ENCODE measurements at regions not wholly inside any gene's neighbourhood (a gene's known extent, or its start where the extent isn't known, plus 50 kb on each side); places are given as distances from the start of the nearest gene placed in this dataset.

GRCh38 chr3:180340395-180340794, 261.6 kb upstream of the TTC14 start:
- POLR2A ChIA-PET, result no interaction called here
- TF ChIP-seq, protein P1, sequence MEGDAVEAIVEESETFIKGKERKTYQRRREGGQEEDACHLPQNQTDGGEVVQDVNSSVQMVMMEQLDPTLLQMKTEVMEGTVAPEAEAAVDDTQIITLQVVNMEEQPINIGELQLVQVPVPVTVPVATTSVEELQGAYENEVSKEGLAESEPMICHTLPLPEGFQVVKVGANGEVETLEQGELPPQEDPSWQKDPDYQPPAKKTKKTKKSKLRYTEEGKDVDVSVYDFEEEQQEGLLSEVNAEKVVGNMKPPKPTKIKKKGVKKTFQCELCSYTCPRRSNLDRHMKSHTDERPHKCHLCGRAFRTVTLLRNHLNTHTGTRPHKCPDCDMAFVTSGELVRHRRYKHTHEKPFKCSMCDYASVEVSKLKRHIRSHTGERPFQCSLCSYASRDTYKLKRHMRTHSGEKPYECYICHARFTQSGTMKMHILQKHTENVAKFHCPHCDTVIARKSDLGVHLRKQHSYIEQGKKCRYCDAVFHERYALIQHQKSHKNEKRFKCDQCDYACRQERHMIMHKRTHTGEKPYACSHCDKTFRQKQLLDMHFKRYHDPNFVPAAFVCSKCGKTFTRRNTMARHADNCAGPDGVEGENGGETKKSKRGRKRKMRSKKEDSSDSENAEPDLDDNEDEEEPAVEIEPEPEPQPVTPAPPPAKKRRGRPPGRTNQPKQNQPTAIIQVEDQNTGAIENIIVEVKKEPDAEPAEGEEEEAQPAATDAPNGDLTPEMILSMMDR (IDR thresholded peaks at IDR 0.05; ENCODE audit: low read depth, low read length), result no peak
- CTCF ChIA-PET, result no interaction called here
- Histone ChIP-seq H3K27me3 (ENCODE audit: control insufficient read depth, insufficient read depth, low read length) (no peaks in the 10 kb centered on the region), H3K27ac (ENCODE audit: low read depth, low read length) (no peak overlapping the region), H3K9me3 (ENCODE audit: control insufficient read depth, insufficient read depth, low read length) (no peaks in the 10 kb centered on the region), H3K4me3 (ENCODE audit: low read depth, low read length) (no peak overlapping the region)
- DNase-seq (ENCODE audit: low read depth, low spot score), result no peak

DNA sequence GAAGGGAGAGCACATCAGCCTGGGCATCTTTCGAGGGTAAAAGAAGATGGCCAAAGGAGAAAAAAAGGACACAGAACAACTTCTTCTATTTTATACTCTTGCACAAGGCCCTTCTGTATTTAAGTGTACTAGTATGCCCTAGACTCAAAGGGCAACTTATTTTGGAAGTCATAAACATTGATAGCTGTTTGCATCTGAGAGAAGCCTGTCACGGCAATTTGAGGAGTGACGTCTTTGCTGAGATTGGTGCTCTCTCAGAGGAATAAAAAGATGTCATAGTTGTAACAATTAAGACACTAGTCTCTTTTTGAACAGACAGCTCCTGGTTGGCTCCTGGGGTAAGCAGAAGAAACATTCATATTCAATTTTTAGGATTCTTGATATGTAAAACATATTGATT, 260.4 kb upstream of the TTC14 start:
- Histone ChIP-seq H3K4me3 (ENCODE audit: low read depth, low read length) (no peak overlapping the region), H3K27me3 (ENCODE audit: control insufficient read depth, insufficient read depth, low read length) (no peaks in the 10 kb centered on the region), H3K27ac (ENCODE audit: low read depth, low read length) (no peak overlapping the region), H3K9me3 (ENCODE audit: control insufficient read depth, insufficient read depth, low read length) (no peaks in the 10 kb centered on the region)
- no peak for DNase-seq (ENCODE audit: low read depth, low spot score)
- TF ChIP-seq, protein P1 (IDR thresholded peaks at IDR 0.05; ENCODE audit: low read depth, low read length), result no peak
- ChIA-PET POLR2A (no interaction called here), CTCF (no interaction called here)

GRCh38 chr3:180351601-180352000, 250.4 kb upstream of the TTC14 start:
- no peaks in the 10 kb centered on the region for H3K27me3 ChIP-seq (ENCODE audit: control insufficient read depth, insufficient read depth, low read length)
- H3K9me3 ChIP-seq (ENCODE audit: control insufficient read depth, insufficient read depth, low read length), result no peaks in the 10 kb centered on the region
- no peak for DNase-seq (ENCODE audit: low read depth, low spot score)
- POLR2A ChIA-PET, result no interaction called here
- H3K27ac ChIP-seq (ENCODE audit: low read depth, low read length), result no peak overlapping the region
- TF ChIP-seq, protein P1 (IDR thresholded peaks at IDR 0.05; ENCODE audit: low read depth, low read length), result no peak
- CTCF ChIA-PET, result no interaction called here
- H3K4me3 ChIP-seq (ENCODE audit: low read depth, low read length), result no peak overlapping the region

DNA sequence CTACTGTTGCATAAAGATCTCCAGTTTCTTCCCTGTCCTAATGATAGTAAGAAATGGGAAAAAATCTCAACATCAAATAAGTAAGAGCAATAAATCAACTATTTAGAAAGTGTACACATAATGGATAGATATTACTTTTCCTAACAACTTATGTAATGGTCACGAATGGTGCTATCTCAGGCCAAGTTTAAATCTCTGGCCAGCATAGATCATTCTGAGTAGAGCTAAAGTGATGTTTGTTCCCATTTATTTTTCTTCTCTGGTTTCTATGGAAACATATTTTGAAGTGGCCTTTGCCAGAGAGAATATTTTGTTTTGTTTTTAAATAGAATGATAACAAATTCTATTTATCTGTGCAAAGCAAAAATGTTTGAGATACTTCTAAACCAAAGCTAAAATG, 249.7 kb upstream of the TTC14 start:
- no peaks in the 10 kb centered on the region for H3K27me3 ChIP-seq (ENCODE audit: control insufficient read depth, insufficient read depth, low read length)
- TF ChIP-seq, protein P1 (IDR thresholded peaks at IDR 0.05; ENCODE audit: low read depth, low read length), result no peak
- CTCF ChIA-PET, result no interaction called here
- H3K27ac ChIP-seq (ENCODE audit: low read depth, low read length), result no peak overlapping the region
- POLR2A ChIA-PET, result no interaction called here
- no peak overlapping the region for H3K4me3 ChIP-seq (ENCODE audit: low read depth, low read length)
- no peak for DNase-seq (ENCODE audit: low read depth, low spot score)
- H3K9me3 ChIP-seq (ENCODE audit: control insufficient read depth, insufficient read depth, low read length), result no peaks in the 10 kb centered on the region

GRCh38 chr3:180354214-180354613, 247.7 kb upstream of the TTC14 start:
- H3K27me3 ChIP-seq (ENCODE audit: control insufficient read depth, insufficient read depth, low read length), result no peaks in the 10 kb centered on the region
- H3K4me3 ChIP-seq (ENCODE audit: low read depth, low read length), result no peak overlapping the region
- TF ChIP-seq, protein P1 (IDR thresholded peaks at IDR 0.05; ENCODE audit: low read depth, low read length), result no peak
- no peak for DNase-seq (ENCODE audit: low read depth, low spot score)
- H3K9me3 ChIP-seq (ENCODE audit: control insufficient read depth, insufficient read depth, low read length), result no peaks in the 10 kb centered on the region
- POLR2A ChIA-PET, result no interaction called here
- CTCF ChIA-PET, result no interaction called here
- no peak overlapping the region for H3K27ac ChIP-seq (ENCODE audit: low read depth, low read length)
